ENCODE measurements at regions not wholly inside any gene's neighbourhood (a gene's known extent, or its start where the extent isn't known, plus 50 kb on each side); places are given as distances from the start of the nearest gene placed in this dataset.

DNA sequence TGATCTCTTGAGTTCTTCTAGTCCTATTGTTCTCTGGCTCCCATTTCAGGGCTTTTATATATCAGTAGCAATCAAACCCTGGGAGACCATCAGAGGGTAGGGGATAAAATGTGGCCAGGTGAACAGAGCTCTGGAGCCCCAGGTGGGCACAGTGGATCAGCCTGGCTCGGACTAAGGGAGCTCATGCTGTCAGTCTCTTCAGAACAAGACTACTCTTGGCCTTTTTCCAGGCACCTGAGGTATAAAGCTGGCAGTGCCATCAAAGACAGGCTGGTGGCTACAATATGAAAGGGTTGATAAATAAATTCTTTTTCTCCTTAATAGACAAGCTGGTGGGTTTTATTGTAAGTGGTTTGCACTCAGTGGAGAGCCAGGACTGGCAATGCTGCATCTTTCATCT lies 160.0 kb upstream of the CCL2 start (continued):
- TF ChIP-seq, protein P1, sequence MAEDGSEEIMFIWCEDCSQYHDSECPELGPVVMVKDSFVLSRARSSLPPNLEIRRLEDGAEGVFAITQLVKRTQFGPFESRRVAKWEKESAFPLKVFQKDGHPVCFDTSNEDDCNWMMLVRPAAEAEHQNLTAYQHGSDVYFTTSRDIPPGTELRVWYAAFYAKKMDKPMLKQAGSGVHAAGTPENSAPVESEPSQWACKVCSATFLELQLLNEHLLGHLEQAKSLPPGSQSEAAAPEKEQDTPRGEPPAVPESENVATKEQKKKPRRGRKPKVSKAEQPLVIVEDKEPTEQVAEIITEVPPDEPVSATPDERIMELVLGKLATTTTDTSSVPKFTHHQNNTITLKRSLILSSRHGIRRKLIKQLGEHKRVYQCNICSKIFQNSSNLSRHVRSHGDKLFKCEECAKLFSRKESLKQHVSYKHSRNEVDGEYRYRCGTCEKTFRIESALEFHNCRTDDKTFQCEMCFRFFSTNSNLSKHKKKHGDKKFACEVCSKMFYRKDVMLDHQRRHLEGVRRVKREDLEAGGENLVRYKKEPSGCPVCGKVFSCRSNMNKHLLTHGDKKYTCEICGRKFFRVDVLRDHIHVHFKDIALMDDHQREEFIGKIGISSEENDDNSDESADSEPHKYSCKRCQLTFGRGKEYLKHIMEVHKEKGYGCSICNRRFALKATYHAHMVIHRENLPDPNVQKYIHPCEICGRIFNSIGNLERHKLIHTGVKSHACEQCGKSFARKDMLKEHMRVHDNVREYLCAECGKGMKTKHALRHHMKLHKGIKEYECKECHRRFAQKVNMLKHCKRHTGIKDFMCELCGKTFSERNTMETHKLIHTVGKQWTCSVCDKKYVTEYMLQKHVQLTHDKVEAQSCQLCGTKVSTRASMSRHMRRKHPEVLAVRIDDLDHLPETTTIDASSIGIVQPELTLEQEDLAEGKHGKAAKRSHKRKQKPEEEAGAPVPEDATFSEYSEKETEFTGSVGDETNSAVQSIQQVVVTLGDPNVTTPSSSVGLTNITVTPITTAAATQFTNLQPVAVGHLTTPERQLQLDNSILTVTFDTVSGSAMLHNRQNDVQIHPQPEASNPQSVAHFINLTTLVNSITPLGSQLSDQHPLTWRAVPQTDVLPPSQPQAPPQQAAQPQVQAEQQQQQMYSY (CRISPR knock-in tag; IDR thresholded peaks at IDR 0.05): no peak
- TF ChIP-seq CHD1 (IDR thresholded peaks at IDR 0.05; ENCODE audit: low read depth, low read length): no peak
- TF ChIP-seq TCF7 (IDR thresholded peaks at IDR 0.05; ENCODE audit: borderline replicate concordance): no peak
- TF ChIP-seq CEBPB (IDR thresholded peaks at IDR 0.05; ENCODE audit: borderline replicate concordance in 1 of 2, low read depth in 2 of 2, low read length in 2 of 2): no peak
- TF ChIP-seq MTA2 (IDR thresholded peaks at IDR 0.05; ENCODE audit: low read depth): no peak
- no peak for TF ChIP-seq PAX5 (IDR thresholded peaks at IDR 0.05; ENCODE audit: borderline replicate concordance, low read depth, low read length)
- no peak for TF ChIP-seq ATF2 (IDR thresholded peaks at IDR 0.05; ENCODE audit: low read length)
- no peak for TF ChIP-seq MAX (IDR thresholded peaks at IDR 0.05; ENCODE audit: low read depth, low read length)
- no peak for TF ChIP-seq MLLT1 (IDR thresholded peaks at IDR 0.05)
- TF ChIP-seq REST (IDR thresholded peaks at IDR 0.05; ENCODE audit: low read depth, low read length): no peak
- TF ChIP-seq, protein P2, sequence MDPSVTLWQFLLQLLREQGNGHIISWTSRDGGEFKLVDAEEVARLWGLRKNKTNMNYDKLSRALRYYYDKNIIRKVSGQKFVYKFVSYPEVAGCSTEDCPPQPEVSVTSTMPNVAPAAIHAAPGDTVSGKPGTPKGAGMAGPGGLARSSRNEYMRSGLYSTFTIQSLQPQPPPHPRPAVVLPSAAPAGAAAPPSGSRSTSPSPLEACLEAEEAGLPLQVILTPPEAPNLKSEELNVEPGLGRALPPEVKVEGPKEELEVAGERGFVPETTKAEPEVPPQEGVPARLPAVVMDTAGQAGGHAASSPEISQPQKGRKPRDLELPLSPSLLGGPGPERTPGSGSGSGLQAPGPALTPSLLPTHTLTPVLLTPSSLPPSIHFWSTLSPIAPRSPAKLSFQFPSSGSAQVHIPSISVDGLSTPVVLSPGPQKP (IDR thresholded peaks at IDR 0.05; ENCODE audit: low read depth, low read length): no peak

Data from GM12878 (cell line).